ENCODE measurements at regions not wholly inside any gene's neighbourhood (a gene's known extent, or its start where the extent isn't known, plus 50 kb on each side); places are given as distances from the start of the nearest gene placed in this dataset.

GRCh38 chr6:67336014-67336413 lies 1299.1 kb upstream of the ADGRB3 start:
- Mint-ChIP-seq H3K9me3 (ENCODE audit: low read depth, unreplicated experiment) (peaks cover 8% of the 10 kb centered on the region), H3K27me3 (ENCODE audit: unreplicated experiment) (no peaks in the 10 kb centered on the region), H3K36me3 (ENCODE audit: insufficient read depth, unreplicated experiment) (no peaks in the 10 kb centered on the region), H3K27ac (ENCODE audit: unreplicated experiment) (no peak overlapping the region), H3K4me1 (ENCODE audit: low read depth, unreplicated experiment) (no peaks in the 10 kb centered on the region), H3K4me3 (ENCODE audit: low read depth, unreplicated experiment) (no peak overlapping the region)
- no peak for DNase-seq
- no TSS peak for BruUV-seq (replicated peaks)
- no peak for TF ChIP-seq CTCF (IDR thresholded peaks at IDR 0.05; ENCODE audit: unreplicated experiment)
- intact Hi-C loops (cut with micrococcal nuclease; ENCODE audit: unreplicated experiment) = no loop called here
- CTCF ChIA-PET = no interaction called here

GRCh38 chr6:67331304-67331703 lies 1303.8 kb upstream of the ADGRB3 start:
- no peak overlapping the region for H3K27ac Mint-ChIP-seq (ENCODE audit: unreplicated experiment)
- peaks cover 8% of the 10 kb centered on the region for H3K9me3 Mint-ChIP-seq (ENCODE audit: low read depth, unreplicated experiment)
- DNase-seq = no peak
- H3K4me3 Mint-ChIP-seq (ENCODE audit: low read depth, unreplicated experiment) = no peak overlapping the region
- H3K27me3 Mint-ChIP-seq (ENCODE audit: unreplicated experiment) = no peaks in the 10 kb centered on the region
- no peak for TF ChIP-seq CTCF (IDR thresholded peaks at IDR 0.05; ENCODE audit: unreplicated experiment)
- no TSS peak for BruUV-seq (replicated peaks)
- no peaks in the 10 kb centered on the region for H3K4me1 Mint-ChIP-seq (ENCODE audit: low read depth, unreplicated experiment)
- CTCF ChIA-PET = no interaction called here
- no peaks in the 10 kb centered on the region for H3K36me3 Mint-ChIP-seq (ENCODE audit: insufficient read depth, unreplicated experiment)
- intact Hi-C loops (cut with micrococcal nuclease; ENCODE audit: unreplicated experiment) = no loop called here

- no TSS peak for BruUV-seq (replicated peaks)
- intact Hi-C loops (cut with micrococcal nuclease; ENCODE audit: unreplicated experiment) = no loop called here
These were observed 1306.8 kb upstream of the ADGRB3 start for GRCh38 chr6:67328269-67328668.

GRCh38 chr6:67300430-67301040 lies 1334.5 kb upstream of the ADGRB3 start:
- no TSS peak for BruUV-seq (replicated peaks)
- Mint-ChIP-seq H3K27me3 (ENCODE audit: unreplicated experiment) (no peaks in the 10 kb centered on the region), H3K4me3 (ENCODE audit: low read depth, unreplicated experiment) (no peak overlapping the region), H3K27ac (ENCODE audit: unreplicated experiment) (no peak overlapping the region), H3K9me3 (ENCODE audit: low read depth, unreplicated experiment) (peaks cover 10% of the 10 kb centered on the region), H3K4me1 (ENCODE audit: low read depth, unreplicated experiment) (no peaks in the 10 kb centered on the region), H3K36me3 (ENCODE audit: insufficient read depth, unreplicated experiment) (no peaks in the 10 kb centered on the region)
- DNase-seq = no peak
- CTCF ChIA-PET = no interaction called here
- no peak for TF ChIP-seq CTCF (IDR thresholded peaks at IDR 0.05; ENCODE audit: unreplicated experiment)
- intact Hi-C loops (cut with micrococcal nuclease; ENCODE audit: unreplicated experiment) = no loop called here

More at GRCh38 chr6:67328269-67328668, 1306.8 kb upstream of the ADGRB3 start:
- H3K4me3 Mint-ChIP-seq (ENCODE audit: low read depth, unreplicated experiment) = no peak overlapping the region
- H3K36me3 Mint-ChIP-seq (ENCODE audit: insufficient read depth, unreplicated experiment) = no peaks in the 10 kb centered on the region
- DNase-seq = no peak
- H3K4me1 Mint-ChIP-seq (ENCODE audit: low read depth, unreplicated experiment) = no peaks in the 10 kb centered on the region
- peaks cover 10% of the 10 kb centered on the region for H3K9me3 Mint-ChIP-seq (ENCODE audit: low read depth, unreplicated experiment)
- CTCF ChIA-PET = no interaction called here
- no peaks in the 10 kb centered on the region for H3K27me3 Mint-ChIP-seq (ENCODE audit: unreplicated experiment)
- no peak for TF ChIP-seq CTCF (IDR thresholded peaks at IDR 0.05; ENCODE audit: unreplicated experiment)
- no peak overlapping the region for H3K27ac Mint-ChIP-seq (ENCODE audit: unreplicated experiment)

All from Calu3 (cell line).